ENCODE measurements at regions not wholly inside any gene's neighbourhood (a gene's known extent, or its start where the extent isn't known, plus 50 kb on each side); places are given as distances from the start of the nearest gene placed in this dataset.

DNA sequence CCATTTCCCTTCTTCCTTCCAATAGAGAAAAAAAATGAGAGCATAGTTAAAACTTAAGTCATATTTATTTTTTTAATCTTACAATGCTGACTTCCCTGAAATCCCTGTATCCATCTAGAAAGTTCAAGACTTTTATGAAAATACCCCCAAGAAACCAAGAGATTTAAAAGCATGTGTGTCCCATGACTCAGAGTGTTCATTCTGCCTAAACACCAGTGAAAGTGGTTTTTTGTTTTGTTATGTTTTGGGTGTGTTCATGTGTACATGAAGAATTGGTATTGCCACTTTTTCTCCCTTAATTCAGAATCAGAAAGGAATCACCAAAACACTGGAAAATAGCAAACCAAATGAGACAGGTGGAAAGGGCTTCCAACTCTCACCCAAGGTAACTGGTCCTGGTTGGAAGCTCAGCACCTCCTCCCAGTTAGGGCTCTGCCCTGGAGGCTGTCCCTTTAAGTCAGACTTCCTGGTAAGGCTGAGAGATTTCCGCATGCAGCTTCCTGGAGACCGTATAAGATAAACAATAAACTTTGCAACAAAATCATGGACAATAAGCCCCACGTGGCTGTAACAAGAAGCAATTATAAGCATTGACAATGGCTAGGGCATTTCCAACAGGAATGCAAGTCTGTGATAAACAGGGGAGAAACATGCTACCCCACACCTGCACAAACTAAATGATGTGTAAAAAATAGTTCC lies 121.9 kb upstream of the ARHGEF3 start:
- TF ChIP-seq, protein P1, sequence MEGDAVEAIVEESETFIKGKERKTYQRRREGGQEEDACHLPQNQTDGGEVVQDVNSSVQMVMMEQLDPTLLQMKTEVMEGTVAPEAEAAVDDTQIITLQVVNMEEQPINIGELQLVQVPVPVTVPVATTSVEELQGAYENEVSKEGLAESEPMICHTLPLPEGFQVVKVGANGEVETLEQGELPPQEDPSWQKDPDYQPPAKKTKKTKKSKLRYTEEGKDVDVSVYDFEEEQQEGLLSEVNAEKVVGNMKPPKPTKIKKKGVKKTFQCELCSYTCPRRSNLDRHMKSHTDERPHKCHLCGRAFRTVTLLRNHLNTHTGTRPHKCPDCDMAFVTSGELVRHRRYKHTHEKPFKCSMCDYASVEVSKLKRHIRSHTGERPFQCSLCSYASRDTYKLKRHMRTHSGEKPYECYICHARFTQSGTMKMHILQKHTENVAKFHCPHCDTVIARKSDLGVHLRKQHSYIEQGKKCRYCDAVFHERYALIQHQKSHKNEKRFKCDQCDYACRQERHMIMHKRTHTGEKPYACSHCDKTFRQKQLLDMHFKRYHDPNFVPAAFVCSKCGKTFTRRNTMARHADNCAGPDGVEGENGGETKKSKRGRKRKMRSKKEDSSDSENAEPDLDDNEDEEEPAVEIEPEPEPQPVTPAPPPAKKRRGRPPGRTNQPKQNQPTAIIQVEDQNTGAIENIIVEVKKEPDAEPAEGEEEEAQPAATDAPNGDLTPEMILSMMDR (IDR thresholded peaks at IDR 0.05): no peak
- no peaks in the 10 kb centered on the region for H3K27me3 ChIP-seq
- no peaks in the 10 kb centered on the region for H3K9me3 ChIP-seq
- peaks cover 0 to 8% of the 10 kb centered on the region in 2 experiments for H3K4me1 ChIP-seq (ENCODE audit: control insufficient read depth in 1 of 2, insufficient read depth in 1 of 2, low read depth in 1 of 2, low read length in 1 of 2)
- no peak overlapping the region for H3K27ac ChIP-seq
- H3K36me3 ChIP-seq: no peaks in the 10 kb centered on the region
- H3K4me3 ChIP-seq (ENCODE audit: low read depth in 1 of 2, low read length in 1 of 2): no peak overlapping the region

DNA sequence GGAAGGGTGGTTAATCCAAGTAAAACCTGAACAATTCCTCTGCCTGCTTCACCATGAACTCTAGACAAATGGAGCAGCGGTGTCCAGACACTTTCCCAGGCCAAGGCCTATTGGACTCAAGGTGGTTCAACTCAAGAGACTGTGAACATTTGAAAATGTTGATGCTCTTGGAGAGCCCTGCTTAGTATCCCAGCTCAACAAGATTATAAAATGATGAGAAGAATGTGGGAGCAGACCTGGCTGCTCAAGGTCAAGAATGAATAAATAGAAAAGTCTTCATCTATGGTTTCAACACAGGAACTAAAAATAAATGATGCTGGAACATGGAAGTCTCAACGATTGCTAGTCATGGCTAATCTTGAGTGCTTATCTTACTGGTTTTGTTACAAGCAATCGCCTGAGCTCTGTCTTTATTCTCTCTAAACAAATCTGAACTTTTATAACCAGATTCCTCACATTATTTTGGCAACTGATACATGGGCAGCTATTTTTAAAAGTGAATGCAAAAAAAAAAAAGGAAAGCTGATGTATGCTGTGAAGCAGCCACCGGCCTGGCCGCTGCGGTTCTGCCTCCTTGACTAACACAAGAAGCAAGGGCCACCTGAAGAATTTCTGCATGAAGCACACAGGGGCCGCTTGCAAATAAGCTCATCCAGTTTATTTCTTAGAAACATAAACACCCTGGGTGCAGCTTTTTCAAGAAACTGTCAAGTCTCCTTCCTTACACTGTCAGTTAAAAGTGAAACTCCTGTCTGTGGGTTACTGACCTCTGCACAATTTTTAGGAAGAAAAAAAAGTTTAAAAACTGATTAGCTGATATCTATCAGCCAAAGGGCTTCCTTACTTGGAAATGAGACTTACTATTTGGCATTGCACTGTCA lies 120.1 kb upstream of the ARHGEF3 start:
- Histone ChIP-seq H3K36me3 (no peaks in the 10 kb centered on the region), H3K27ac (no peak overlapping the region), H3K4me1 (ENCODE audit: control insufficient read depth in 1 of 2, insufficient read depth in 1 of 2, low read depth in 1 of 2, low read length in 1 of 2) (peaks cover 8 to 17% of the 10 kb centered on the region in 2 experiments), H3K4me3 (ENCODE audit: low read depth in 1 of 2, low read length in 1 of 2) (no peak overlapping the region), H3K27me3 (no peaks in the 10 kb centered on the region), H3K9me3 (no peaks in the 10 kb centered on the region)
- TF ChIP-seq, protein P1 (IDR thresholded peaks at IDR 0.05): no peak

DNA sequence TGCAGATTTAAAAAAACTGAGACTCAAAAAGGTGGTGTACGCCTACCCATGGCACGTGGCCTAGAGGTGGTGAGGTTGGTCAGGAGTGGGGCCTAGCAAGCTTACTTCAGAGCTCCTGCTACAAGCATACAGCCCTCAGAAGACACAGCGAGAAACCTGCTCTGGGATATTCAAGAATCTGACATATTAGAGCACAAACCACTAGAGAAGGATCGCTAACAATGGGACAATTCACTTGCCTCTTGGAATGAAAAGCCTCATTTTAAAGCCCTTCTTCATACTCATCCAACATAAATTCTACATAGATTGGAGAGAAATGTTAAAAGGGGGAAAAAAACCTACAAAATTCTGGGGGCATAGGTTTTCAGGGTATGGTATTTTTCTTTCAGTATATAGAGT lies 118.0 kb upstream of the ARHGEF3 start:
- Histone ChIP-seq H3K4me1 (ENCODE audit: control insufficient read depth in 1 of 2, insufficient read depth in 1 of 2, low read depth in 1 of 2, low read length in 1 of 2) (peaks cover 15 to 27% of the 10 kb centered on the region in 2 experiments), H3K9me3 (no peaks in the 10 kb centered on the region), H3K27ac (no peak overlapping the region), H3K36me3 (no peaks in the 10 kb centered on the region), H3K4me3 (ENCODE audit: low read depth in 1 of 2, low read length in 1 of 2) (no peak overlapping the region), H3K27me3 (peaks cover 10% of the 10 kb centered on the region)
- TF ChIP-seq, protein P1 (IDR thresholded peaks at IDR 0.05): no peak

DNA sequence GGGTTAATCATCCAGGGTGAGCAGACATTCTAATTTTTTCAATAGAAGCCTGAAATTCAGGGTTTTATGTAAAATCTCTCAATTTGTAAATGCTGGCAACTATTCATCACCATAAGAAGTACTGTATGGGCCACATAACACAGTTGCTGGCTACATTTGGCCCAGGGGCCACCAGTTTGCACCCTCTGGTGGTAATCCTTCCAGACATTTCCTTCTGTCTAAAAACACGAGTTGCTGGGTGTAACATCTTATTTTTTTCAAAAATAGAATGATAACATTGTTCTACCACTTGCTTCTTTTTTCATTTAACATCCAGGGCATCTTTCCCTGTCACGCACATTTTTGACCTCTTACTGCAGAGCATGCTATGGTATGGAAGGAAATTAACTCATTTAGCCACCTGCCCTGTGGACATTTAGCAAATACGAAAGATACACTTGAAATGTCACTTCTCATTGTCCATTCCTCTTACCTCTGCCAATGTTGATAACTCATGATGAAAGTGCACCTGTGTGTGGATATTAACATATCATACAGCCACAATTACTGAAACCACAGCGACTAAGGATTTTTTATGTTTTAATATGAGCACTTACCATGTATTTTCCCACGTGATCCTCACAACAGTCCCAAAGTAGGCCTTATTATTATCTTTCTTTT lies 117.5 kb upstream of the ARHGEF3 start:
- Histone ChIP-seq H3K27ac (no peak overlapping the region), H3K36me3 (no peaks in the 10 kb centered on the region), H3K9me3 (no peaks in the 10 kb centered on the region), H3K4me3 (ENCODE audit: low read depth in 1 of 2, low read length in 1 of 2) (no peak overlapping the region), H3K27me3 (peaks cover 10% of the 10 kb centered on the region), H3K4me1 (ENCODE audit: control insufficient read depth in 1 of 2, insufficient read depth in 1 of 2, low read depth in 1 of 2, low read length in 1 of 2) (peaks cover 15 to 27% of the 10 kb centered on the region in 2 experiments)
- TF ChIP-seq, protein P1 (IDR thresholded peaks at IDR 0.05): no peak

DNA sequence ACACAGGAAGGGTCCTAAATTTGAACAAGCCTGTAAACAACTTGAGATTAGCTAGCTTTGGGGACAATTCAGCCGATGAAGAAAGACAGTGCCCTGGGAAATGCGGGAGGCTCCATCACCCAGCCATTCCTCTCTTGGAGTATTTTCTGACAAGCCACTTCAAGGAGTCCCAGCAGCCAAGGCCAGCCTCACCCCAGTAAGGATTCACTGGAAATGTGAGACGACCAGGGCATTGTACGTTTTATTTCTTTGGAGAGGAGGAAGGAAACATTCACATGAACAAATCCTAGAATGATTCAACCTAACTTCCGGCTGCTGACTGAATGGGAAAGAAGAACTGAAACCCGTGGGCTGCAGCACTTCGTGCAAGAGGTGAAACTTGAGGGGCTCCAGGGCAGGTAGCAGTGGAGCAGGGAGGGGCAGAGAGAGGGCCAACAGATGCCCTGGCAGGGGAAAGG lies 116.4 kb upstream of the ARHGEF3 start:
- Histone ChIP-seq H3K27me3 (peaks cover 10% of the 10 kb centered on the region), H3K36me3 (no peaks in the 10 kb centered on the region), H3K27ac (no peak overlapping the region), H3K4me1 (ENCODE audit: control insufficient read depth in 1 of 2, insufficient read depth in 1 of 2, low read depth in 1 of 2, low read length in 1 of 2) (peaks cover 15 to 27% of the 10 kb centered on the region in 2 experiments), H3K4me3 (ENCODE audit: low read depth in 1 of 2, low read length in 1 of 2) (no peak overlapping the region), H3K9me3 (no peaks in the 10 kb centered on the region)
- TF ChIP-seq, protein P1 (IDR thresholded peaks at IDR 0.05): no peak
